ENCODE measurements at regions not wholly inside any gene's neighbourhood (a gene's known extent, or its start where the extent isn't known, plus 50 kb on each side); places are given as distances from the start of the nearest gene placed in this dataset.

GRCh38 chr5:27473307-27474046 lies 435.1 kb upstream of the CDH9 start:
- H3K27me3 ChIP-seq, result no peaks in the 10 kb centered on the region
- WGBS, 2 donors, result 53 to 56% methylated on average over 5 of the region's 5 CpGs
- H3K9me3 ChIP-seq, result no peaks in the 10 kb centered on the region
- no peak for DNase-seq
- intact Hi-C loops (cut with DNase I; ENCODE audit: low total_unique reads), result no loop called here
- H3K36me3 ChIP-seq (ENCODE audit: low read depth, missing control alignments), result no peaks in the 10 kb centered on the region
- H3K27ac ChIP-seq, result no peak overlapping the region
- no peak for TF ChIP-seq CTCF (IDR thresholded peaks at IDR 0.05)
- no peak for TF ChIP-seq POLR2A (IDR thresholded peaks at IDR 0.05)
- peak overlapping the region in 1 of 2 donors; percentile 3 for H3K4me3 ChIP-seq
- no peaks in the 10 kb centered on the region for H3K4me1 ChIP-seq

DNA sequence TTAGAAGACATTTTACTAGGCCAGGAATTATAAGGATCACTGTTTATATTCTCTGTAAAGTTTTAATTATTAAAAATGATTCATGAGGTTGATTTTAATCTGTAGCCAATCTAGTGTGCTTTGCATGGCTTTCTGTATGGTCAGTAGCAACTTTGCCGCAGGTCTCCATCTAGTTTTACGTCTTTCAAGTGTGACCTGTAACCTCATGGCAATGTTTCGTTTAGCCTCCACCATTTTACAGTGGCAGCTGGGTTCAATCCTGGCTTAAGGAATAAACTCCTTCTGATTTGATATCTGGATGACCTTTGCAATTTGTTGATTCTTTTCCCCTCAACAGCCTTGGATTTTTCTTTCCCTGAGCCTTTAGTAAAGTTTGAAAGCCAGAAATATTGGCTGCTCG lies 434.5 kb upstream of the CDH9 start:
- Histone ChIP-seq H3K9me3 (no peaks in the 10 kb centered on the region), H3K27ac (no peak overlapping the region), H3K27me3 (no peaks in the 10 kb centered on the region), H3K4me3 (peak overlapping the region in 1 of 2 donors; percentile 3), H3K36me3 (ENCODE audit: low read depth, missing control alignments) (no peaks in the 10 kb centered on the region), H3K4me1 (no peaks in the 10 kb centered on the region)
- intact Hi-C loops (cut with DNase I; ENCODE audit: low total_unique reads), result no loop called here
- no peak for DNase-seq
- 21 to 27% methylated on average over 4 of the region's 4 CpGs for WGBS, 2 donors
- TF ChIP-seq POLR2A (IDR thresholded peaks at IDR 0.05), result no peak
- TF ChIP-seq CTCF (IDR thresholded peaks at IDR 0.05), result no peak

DNA sequence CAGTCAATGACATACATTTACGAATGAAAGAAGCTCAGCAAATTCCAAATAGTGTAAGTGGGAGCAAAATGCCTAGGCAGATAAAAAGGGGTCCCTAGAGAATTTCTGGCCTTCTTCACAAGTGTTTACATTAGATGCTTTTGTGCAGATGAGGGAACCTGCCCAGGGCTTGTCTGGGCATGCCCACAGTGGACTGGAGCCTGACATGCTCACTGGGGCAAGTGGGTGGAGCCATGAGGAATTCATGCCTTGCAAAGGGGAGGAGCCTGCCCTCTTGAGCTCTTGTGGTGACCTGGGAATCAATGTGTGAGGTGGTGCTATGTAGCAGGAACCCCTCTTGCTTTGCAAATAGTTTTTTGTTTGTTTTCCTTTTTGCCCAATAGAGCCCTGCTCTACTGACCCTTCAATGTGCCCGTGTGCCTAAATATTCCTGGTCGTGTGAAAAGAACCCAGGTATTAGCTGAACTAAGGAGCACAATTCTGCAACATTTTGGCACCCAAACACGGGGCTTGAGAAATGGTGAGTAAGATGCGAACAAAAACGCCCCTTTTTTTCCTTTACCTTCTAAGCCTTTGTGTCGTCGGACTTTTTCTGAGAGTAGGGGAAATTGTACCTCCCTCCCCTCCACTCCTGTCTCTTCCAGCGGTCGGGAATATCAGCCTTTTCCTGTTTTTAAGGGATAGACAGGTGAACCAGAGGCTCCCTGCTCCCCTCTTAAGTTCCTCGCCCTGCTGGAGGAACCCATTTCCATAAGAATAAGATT lies 433.8 kb upstream of the CDH9 start:
- no peaks in the 10 kb centered on the region for H3K4me1 ChIP-seq
- no peak for TF ChIP-seq POLR2A (IDR thresholded peaks at IDR 0.05)
- TF ChIP-seq CTCF (IDR thresholded peaks at IDR 0.05), result no peak
- WGBS, 2 donors, result 51 to 64% methylated on average over 11 of the region's 11 CpGs
- H3K27me3 ChIP-seq, result no peaks in the 10 kb centered on the region
- no peak overlapping the region for H3K27ac ChIP-seq
- H3K36me3 ChIP-seq (ENCODE audit: low read depth, missing control alignments), result no peaks in the 10 kb centered on the region
- no peak overlapping the region for H3K4me3 ChIP-seq
- intact Hi-C loops (cut with DNase I; ENCODE audit: low total_unique reads), result no loop called here
- H3K9me3 ChIP-seq, result no peaks in the 10 kb centered on the region
- DNase-seq, result peak; percentile 60

DNA sequence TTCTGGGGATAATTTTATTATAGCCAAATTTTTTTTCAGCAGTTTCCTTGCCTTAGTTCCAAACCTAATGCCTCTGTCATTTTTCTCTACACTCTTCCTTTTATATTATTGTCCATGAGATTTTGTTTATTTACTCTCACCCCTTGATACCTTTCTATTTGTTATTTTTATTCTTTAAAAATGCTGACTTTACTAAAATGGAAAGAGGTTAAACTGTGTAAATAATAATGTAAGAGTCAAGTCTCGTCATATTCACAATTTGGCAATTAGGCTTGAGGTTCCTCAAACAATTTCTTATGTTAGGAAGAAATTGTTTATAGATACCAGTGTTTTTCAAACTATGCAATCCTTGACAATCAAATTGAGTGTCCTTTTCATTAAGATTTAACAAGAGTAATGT lies 428.6 kb upstream of the CDH9 start:
- intact Hi-C loops (cut with DNase I; ENCODE audit: low total_unique reads), result no loop called here
- Histone ChIP-seq H3K27ac (no peak overlapping the region), H3K4me1 (no peaks in the 10 kb centered on the region), H3K36me3 (ENCODE audit: low read depth, missing control alignments) (no peaks in the 10 kb centered on the region), H3K9me3 (no peaks in the 10 kb centered on the region), H3K27me3 (no peaks in the 10 kb centered on the region), H3K4me3 (no peak overlapping the region)
- 85 to 89% methylated on average over 1 of the region's 1 CpG for WGBS, 2 donors
- no peak for DNase-seq
- no peak for TF ChIP-seq CTCF (IDR thresholded peaks at IDR 0.05)
- TF ChIP-seq POLR2A (IDR thresholded peaks at IDR 0.05), result no peak

All from testis (tissue), 2 donors.